Ammon's horn (tissue), 1 donor: ENCODE measurements at regions not wholly inside any gene's neighbourhood (a gene's known extent, or its start where the extent isn't known, plus 50 kb on each side); places are given as distances from the start of the nearest gene placed in this dataset.

Experiments used
- DNase-seq: peaks from one replicate; pipeline ENCODE4 v3.0.0-alpha.2; 2016; ENCODE audit warnings: low spot score

- no peak for DNase-seq
Observed at GRCh38 chr4:138311771-138312535, 69.8 kb upstream of the SLC7A11 start.

- no peak for DNase-seq
Observed at GRCh38 chr4:138310991-138311390, 68.8 kb upstream of the SLC7A11 start.

GRCh38 chr4:138310498-138310897 lies 68.3 kb upstream of the SLC7A11 start:
- no peak for DNase-seq

GRCh38 chr4:138308356-138308755 lies 66.2 kb upstream of the SLC7A11 start:
- DNase-seq, result no peak

GRCh38 chr4:138307319-138307718 lies 65.2 kb upstream of the SLC7A11 start:
- DNase-seq, result no peak

- no peak for DNase-seq
Observed at GRCh38 chr4:138305050-138305449, 62.9 kb upstream of the SLC7A11 start.

GRCh38 chr4:138301536-138301935 lies 59.4 kb upstream of the SLC7A11 start:
- no peak for DNase-seq

- no peak for DNase-seq
Observed at GRCh38 chr4:138300616-138301015, 58.5 kb upstream of the SLC7A11 start.

- DNase-seq, result no peak
Observed at GRCh38 chr4:138299881-138300280, 57.7 kb upstream of the SLC7A11 start.

- no peak for DNase-seq
Observed at GRCh38 chr4:138298866-138299265, 56.7 kb upstream of the SLC7A11 start.

- no peak for DNase-seq
Observed at GRCh38 chr4:138298431-138298830, 56.3 kb upstream of the SLC7A11 start.

GRCh38 chr4:138297743-138298405 lies 55.7 kb upstream of the SLC7A11 start:
- no peak for DNase-seq

- DNase-seq, result no peak
Observed at GRCh38 chr4:138292321-138292720, 50.2 kb upstream of the SLC7A11 start.
